ENCODE measurements at regions not wholly inside any gene's neighbourhood (a gene's known extent, or its start where the extent isn't known, plus 50 kb on each side); places are given as distances from the start of the nearest gene placed in this dataset.

DNA sequence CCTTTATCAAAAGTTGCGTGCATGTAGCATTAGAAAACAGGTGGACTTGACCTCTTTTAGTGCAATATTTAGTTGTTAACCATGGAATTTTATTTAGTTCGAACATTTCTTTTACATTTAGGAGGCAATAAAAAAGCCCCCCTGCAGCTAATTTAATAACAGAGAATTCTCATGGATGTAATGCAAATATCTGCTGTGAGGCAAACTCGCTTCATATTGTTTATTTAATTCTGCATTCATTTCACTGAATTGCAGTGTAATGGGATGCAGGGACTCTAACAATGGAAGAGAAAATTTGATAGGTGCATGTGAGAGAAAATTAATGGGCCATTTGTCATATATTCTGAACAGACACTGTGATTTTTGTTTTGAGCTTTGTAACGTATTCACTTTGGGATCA is 205.1 kb upstream of the CHD1 start:
- DNase-seq (ENCODE audit: low read depth) = no peak

DNA sequence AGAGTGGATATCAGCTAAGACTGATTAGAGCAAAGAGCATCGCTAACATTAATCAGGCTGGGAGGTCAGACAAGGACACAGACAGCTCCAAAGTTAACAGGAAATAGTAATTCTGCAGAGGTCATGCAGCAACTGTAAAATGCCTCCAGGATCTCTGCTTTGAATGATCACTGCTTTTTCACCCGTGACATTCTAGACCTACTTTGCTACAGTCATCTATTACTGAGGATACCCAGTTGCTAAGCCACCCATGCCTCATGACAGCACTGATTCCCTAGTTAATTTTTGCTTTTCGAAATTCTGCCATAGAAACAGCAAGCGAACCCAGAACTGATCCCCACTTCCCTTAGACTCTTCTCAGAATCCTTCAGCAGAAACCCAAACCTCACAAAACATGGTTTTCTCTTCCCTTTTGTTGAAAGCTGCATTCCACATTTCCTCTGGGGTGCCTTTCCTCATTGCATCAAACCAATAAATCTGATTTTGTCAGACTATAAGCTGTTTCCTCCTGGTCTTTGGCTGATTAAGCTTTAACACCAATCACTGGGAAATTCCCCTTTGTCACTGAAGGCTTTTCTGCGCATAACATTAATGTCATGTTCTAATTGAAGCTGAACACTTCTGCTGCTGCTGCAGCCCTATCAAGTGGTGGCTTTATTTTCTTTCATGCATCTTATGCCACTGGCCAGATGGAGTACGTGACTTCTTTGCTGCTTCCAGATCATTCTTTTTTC is 201.1 kb upstream of the CHD1 start:
- no peak for DNase-seq (ENCODE audit: low read depth)

DNA sequence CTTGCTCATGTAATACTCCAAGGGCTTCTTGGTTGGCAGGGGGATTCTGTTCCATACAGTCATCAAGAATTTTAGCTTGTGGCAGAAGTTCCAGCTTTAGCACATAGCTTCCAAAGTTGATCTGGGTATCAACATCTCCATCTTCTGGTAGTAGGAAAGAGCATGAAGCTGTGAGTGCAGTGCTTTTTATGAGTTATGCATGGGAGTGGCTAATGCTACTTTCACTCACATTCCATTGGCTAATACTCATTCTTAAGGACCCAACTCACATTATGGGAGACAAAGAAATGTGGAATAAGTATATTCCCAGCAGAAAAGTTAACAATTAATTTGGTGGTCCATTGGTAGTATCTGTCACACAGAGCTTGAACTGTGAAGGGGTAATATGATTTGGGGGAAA is 194.2 kb upstream of the CHD1 start:
- no peak for DNase-seq (ENCODE audit: low read depth)

DNA sequence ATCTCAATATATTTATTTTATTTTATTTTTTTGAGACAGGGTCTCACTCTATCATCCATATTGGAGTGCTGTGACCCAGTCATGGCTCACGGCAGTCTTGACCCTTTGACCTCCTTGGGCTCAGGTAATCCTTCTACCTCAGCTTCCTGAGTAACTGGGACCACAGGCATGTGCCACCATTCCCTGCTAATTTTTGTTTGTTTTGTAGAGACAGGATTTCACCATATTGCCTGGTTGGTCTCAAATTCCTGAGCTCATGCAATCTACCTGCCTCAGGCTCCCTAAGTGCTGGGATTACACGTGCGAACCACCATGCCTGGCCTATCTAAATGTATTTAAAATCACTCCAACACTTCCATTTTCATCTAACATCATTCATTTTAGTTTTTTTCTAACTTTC is 190.5 kb upstream of the CHD1 start:
- no peak for DNase-seq (ENCODE audit: low read depth)

DNA sequence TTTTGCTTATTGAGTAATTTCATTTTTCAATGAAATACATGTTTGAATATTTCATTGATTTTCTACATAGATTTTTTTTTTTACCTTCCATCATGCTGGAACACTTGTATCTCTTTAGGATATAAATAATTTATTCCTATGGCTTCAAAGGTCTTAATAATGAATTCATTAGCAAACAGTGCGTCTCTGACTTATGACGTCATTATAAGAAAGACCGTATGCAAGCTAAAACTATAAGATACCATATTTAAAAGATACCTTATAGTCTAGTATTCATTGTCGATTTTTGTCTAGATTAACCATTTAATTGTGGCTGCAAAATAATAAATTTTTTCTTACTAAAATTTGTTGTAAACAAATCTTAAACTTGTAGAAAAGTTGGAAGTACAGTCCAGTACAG is 187.7 kb upstream of the CHD1 start:
- no peak for DNase-seq (ENCODE audit: low read depth)

DNA sequence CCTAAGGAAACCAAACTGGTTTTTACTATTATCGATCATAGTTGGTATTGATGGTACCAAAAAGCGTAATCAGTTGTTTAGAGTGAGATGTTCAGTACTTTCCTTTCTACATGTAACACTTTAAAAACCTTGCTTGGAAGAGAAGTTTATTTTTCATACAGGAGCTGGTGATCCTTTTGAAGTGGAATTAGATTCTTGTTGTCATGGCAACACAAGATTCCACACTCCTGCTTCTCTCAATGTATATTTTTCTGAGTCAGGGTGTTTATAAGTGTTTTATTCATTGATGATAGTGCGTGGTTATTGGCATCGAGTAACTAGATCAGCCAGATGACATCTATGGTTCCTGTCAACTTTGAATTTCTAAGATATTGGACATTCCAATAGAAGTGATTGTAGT is 181.1 kb upstream of the CHD1 start:
- DNase-seq (ENCODE audit: low read depth) = no peak

DNA sequence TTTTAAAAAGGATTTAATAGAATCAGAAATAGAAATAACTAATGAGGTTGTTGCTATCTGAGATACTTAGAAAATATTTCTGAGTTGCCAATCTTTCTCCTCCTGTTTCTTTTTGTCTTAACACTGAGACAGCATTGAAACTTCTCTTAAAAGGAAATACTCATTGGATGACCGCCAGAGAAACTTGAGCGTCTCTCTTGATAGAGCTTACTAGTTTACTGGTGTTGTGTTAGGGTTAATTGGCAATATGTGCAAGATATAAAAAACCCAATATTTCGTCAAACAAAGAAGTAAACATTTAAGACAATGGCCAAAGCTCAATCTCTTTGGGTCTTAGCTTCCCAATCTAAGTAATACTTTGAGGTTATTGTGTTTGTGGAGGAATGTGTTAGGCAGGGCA is 176.4 kb upstream of the CHD1 start:
- DNase-seq (ENCODE audit: low read depth) = no peak

DNA sequence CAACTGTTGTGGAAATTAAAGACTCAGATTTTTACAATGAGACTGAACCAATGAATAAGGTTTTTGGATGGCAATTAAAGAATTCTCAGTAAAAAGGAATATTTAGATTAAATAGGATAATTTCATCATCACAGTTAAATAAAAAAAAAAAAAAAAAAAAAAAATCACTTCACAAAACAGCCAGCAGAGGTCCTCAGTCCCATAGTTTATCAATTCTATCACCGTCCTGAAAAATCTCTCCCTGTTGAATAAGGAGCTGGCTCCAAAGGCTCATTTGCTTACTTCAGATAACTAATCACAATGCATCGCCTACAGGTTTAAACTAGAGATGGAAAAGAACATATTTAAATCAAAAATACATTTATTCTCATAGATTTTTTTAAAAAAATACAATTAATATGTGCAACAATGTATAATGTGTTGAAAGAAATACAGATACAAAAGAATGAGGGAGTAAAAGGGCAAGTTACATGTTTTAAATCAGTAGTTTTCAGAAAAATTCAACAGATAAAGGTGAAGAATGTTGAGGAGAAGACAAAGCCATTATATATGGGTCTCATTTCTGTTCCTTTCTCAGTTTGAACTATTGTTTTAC is 175.8 kb upstream of the CHD1 start:
- DNase-seq (ENCODE audit: low read depth) = no peak

DNA sequence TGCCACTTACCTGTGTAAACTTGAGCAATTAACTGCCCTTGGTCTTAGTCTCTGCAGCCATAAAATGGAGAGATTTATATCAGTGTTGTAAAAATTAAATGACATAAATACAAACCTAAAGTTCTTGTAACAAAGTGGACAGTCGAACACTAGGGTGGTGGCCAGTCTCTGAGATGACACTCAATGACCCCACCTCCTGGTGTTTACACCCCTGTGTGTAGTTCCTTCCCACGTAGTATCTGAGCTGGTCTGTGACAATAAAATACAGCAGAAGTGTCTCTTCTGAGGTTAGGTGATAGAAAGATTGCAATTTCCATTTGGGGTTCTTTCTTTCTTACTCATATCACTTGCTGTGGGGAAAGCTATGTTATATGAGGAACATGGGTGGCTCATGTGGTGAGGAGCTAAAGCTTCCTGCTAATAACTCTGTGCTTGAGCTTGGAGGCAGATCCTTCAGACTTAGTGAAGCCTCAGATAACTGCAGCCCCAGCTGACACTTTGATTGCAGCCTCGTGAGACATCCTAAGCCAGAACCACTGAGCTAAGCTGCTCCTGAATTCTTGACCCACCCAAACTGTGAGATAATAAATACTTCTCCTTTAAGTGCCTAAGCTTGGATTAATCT is 173.4 kb upstream of the CHD1 start:
- no peak for DNase-seq (ENCODE audit: low read depth)

DNA sequence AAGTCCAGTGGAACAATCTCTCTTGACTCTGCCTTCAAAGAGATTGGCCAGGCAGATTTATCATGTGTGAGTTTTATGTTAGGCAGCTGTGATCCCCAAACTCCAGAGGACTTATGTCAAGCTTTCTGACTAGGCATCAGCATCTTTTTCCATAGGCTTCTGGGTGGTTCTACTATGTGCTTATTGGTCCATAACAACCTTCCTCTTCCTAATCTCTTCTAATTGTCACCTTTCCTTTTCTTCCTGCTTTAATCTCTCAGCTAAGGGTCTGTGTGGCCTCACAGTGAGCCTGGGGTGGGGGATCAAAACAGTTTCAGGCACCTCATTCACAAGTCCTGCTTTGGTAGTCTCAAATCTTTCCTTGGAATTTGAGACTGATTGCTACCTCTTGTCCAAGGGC is 170.9 kb upstream of the CHD1 start:
- DNase-seq (ENCODE audit: low read depth) = no peak

DNA sequence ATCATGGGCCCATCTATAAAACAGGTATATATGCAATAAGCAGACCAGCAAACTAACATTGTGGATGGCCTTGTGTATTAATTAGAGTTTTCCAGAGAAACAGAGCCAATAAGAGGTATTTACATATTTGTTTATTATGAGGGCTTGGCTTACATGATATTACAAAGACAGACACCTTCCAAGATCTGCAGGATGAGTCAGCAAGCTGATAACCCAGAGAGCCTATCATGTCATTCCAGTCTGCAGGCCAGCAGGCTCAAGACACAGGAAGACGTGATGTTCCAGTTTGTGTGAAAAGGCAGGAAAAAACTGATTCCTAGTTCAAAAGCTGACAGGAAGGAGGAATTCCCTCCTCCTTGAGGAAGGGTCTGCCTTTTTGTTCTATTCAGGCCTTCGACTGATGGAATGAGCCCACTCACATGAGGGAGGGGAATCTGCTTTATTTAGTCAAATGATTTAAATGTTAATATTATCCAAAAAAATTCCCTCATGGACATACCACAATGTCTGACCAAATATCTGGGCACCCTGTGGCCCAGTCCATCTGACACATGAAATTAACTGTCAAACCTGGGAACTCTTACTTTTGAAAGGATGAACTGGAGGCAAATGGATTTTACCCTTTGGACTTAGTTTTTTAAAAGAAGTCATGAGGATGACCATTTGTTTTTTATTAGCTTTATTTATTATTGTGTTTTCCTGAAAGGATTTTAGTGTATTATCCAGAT is 161.2 kb upstream of the CHD1 start:
- DNase-seq (ENCODE audit: low read depth) = no peak

DNA sequence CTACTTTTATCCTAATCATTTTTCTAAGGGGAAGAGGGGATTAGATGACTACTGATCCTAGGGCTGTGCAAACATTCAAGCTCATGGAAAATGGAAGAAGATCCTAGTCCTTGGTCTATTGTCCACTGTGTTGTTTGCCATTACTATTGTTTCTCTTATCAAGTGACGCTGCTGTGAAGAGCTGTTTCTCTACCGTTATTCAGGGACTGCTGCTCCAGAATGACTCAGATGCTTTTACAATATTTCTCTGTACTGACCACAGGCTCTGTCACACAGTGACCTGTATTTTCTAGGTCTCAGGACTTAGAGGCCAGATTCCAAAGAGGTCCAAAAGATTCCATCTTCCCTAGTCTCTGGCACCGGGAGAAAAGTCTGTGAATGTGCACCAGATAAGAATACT is 159.5 kb upstream of the CHD1 start:
- DNase-seq (ENCODE audit: low read depth) = no peak

DNA sequence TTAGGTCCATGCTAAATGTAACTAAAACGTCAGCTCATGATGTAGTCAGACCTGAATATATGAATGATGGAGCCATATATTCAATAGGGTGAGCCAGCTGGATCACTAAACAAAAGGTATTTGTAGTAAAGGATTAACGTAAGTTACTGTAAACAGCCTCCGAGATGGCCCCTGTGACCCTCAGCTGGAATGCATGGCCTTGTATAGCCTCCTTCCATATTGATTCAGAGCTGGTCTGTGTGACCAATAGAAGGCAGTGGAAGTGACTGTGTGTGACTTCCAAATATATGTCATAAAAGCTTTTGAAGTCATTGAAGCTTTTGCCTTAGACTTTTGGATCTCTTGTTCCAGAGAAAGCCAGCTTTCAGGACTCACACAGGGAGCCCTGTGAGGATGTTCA is 154.4 kb upstream of the CHD1 start:
- DNase-seq (ENCODE audit: low read depth) = no peak

DNA sequence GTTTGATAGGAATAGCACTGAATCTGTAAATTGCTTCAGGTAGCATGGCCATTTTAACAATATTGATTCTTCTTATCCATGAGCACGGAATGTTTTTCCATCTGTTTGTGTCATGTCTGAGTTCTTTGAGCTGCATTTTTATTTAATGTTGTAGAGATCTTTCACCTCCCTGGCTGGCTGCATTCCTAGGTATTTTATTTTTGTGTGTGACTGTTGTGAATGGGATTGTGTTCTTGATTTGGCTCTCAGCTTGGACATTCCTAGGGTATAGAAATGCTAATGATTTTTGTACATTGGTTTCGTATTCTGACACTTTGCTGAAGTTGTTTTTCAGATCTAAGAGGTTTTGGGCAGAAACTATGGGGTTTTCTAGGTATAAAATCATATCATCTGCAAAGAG is 152.9 kb upstream of the CHD1 start:
- DNase-seq (ENCODE audit: low read depth) = no peak

DNA sequence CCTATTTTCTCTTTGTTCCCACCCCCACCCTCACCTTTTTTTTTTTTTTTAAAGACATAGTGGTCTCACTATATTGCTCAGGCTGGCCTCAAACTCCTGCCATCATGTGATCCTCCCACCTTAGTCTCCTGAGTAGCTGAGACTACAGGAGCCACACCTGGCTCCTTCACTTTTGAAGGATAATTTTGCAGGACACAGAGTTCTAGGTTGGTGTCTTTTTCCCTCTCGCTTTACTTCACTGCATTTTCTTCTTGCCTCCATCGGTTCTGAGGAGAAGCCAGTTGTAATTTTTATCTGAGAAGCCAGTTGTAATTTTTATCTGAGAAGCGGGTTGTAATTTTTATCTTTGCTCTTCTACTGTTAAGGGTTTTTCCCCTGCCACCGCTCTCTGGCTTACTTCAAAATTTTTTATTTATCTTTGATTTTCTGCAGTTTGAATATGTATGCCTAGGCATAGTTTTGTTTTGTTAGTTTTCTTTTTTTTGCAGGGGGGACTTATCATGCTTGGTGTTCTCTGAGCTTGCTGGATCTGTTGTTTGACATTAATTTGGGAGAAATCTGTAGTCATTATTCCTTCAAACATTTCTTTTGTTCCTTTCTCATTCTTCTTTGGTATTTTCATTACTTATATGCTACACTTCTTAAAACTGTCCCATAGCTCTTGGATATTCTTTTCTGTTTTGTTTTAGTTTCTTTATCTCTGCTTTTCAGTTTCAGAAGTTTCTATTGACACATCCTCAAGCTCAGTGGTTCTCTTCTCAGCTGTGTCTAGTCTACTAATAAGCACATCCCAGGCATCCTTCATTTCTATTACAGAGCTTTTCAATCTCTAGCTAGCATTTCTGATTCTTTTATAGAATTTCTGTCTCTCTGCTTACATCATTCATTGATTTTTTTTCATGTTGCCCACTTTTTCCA is 148.2 kb upstream of the CHD1 start:
- no peak for DNase-seq (ENCODE audit: low read depth)

DNA sequence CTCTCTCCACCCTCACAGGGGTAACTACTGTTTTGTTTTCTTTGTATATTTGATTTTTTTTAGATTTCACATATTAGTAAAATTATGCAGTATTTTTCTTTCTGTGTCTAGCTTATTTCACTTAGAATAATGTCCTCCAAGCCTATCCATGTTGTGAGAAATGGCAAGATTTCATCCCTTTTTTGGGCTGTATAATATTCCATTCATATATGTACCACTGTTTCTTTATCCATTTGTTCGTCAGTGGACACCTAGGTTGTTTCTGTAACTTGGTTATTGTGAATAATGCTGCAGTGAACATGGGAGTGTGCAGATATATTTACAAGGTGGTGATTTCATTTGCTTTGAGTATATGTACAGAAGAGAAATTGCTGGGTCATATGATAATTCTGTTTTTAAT is 144.0 kb upstream of the CHD1 start:
- DNase-seq (ENCODE audit: low read depth) = no peak

DNA sequence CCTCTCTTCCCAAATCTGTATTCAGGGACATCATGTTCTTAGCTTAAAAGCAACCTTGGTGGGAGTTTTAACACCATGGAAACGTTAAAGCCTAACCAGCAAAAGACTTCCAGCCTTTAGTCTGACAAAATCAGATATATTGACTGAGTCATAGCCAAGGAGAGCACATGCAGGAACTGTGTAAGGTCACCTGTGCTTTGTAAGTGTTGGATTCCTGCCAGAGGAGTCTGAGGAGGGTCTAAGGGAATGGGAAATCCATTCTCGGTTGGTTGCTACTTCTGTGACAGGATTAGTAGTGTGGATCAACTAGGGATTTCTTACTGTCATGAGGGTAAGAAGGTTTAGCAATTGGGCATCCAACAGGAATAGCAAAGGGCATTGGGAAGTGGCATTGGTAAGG is 142.0 kb upstream of the CHD1 start:
- no peak for DNase-seq (ENCODE audit: low read depth)

DNA sequence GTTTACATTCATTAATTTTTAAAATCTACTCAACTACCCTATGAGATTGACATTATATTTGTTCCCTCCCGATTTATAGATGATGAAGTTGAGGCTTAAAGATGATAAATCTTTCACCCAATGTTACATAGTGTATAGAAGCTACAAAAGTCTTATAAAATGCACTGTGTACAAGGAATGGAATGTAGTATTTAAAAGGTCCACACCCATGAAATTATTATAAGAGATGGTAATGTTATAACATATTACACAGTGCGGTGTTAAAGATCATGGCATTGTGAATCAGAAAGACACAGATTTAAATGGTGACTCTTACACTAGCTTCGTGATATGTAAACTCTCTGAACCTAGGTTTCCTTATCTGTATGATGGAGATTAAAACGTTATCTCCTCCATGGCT is 141.6 kb upstream of the CHD1 start:
- no peak for DNase-seq (ENCODE audit: low read depth)

DNA sequence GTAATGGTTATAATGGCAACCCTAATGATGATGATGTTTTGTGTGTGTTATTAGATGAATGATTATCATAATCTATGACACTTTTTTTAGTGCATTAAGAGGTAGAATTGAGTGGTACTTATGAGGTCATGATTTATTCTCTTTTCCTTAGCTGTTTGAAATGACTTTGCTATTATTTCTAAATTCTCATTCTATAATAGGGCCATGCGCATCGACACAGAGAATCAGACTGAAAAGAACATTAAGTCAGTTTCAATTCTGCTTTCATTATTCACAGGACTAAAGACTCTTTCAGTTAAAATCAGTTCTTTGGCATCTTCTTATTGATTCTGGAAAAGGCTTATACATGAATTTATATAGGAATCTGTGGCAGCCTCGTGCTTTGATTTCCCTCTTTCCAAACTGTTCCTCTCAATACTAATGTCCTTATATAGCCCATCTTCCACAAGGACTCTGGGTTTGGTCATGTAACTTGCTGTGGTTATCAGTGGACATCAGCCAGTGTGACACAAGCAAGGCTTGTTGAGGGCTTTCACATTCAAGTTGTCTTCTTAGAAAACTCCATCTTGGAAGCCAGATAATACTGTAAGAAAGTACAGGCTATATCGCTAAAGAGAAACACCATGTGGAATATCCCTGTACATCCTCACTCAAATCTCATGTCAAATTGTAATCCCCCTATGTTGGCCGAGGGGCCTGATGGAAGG is 140.3 kb upstream of the CHD1 start:
- DNase-seq (ENCODE audit: low read depth) = no peak

DNA sequence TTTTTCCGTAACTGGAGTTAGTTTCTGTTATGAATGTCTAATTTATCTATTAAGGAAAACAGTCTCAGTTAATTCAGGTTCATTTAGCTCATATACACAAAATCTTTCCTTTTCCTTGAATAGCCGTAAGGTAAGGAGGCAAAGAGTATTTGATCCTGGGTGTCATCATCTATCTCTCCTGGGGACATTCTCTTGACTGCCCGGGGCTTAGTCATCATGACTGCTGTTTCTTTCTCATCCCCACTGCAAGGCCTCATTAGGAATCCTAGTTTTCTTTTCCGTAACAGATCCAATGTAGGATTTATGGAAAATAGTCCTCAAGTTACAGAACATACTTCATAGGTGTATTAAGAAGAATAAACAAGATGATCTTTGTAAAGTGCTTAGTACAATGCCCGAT is 134.9 kb upstream of the CHD1 start:
- no peak for DNase-seq (ENCODE audit: low read depth)

DNA sequence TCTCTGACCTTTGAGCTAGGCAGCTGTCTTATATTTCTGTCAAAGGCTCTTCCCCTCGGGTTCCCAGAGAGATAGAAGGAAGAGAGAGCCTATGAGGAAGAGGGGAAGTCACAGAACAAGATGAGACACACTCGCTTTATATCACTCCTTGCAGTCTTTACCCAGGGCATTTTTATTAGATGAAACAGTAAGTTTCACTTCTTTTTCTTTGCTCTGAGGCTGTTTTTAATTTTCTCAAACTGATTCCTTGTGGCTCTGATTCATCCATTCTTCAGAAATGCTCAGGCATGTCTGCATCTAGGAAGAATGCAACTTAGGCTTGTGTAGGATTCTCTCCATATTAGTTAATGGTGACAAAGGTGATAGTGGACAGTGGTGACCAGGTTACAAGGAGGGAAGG is 132.9 kb upstream of the CHD1 start:
- no peak for DNase-seq (ENCODE audit: low read depth)

Data from HS-27A (cell line).